HepG2 (cell line): ENCODE measurements at regions not wholly inside any gene's neighbourhood (a gene's known extent, or its start where the extent isn't known, plus 50 kb on each side); places are given as distances from the start of the nearest gene placed in this dataset.

Experiments used
- ATAC-seq: fragments of 200-7000 bp; cut with Tn5 transposase; 3 replicates; pipeline ENCODE4 v1.9.1; 2020; ENCODE audit warnings: mild to moderate bottlenecking, moderate library complexity
- BruUV-seq: library from RNA; stranded (reverse); fragments of 400-500 nt; replicated peaks from 2 replicates; lab custom pipeline; 2021; lab: Mats Ljungman, UMichigan
- CTCF ChIA-PET: fragments of 300-600 bp; formaldehyde crosslinking; extraction: SDS; loops from one replicate; lab custom pipeline; 2021; ENCODE audit warnings: low total read pairs, inconsistent platforms, low intra/inter-chr PET ratio; lab: Yijun Ruan, JAX
- POLR2A ChIA-PET: fragments of 350-600 bp; sonication (Branson Sonifier 250); formaldehyde crosslinking; loops from one replicate; lab custom pipeline; 2020; ENCODE audit warnings: antibody characterized with exemption, inconsistent platforms; lab: Yijun Ruan, JAX
- DNase-seq: peaks from one replicate; pipeline ENCODE4 v3.0.0-alpha.2; 2015; ENCODE audit warnings: low spot score
- FAIRE-seq: peaks from 3 replicates; lab custom pipeline; 2011; peaks lifted over from hg19 to GRCh38; lab: Jason Lieb, UNC
- H2AFZ ChIP-seq: one replicate; pipeline ENCODE4 v1.6.1; 2011; ENCODE audit warnings: low read length, inconsistent platforms
- H3K27ac ChIP-seq: fragments of 300-600 bp; 3 replicates; pipeline ENCODE4 v1.8.0; 2011; ENCODE audit warnings: mixed run types, mild to moderate bottlenecking, mixed read lengths, low read length, inconsistent platforms; ENCODE audit not compliant: insufficient read depth; ENCODE audit errors: extremely low read length
- H3K27me3 ChIP-seq, 2 experiments: fragments of 200-600 bp in 1 of 2; 2 replicates in 1 of 2; 3 replicates in 1 of 2; pipeline versions ENCODE4 v1.6.0 to v1.8.0; 2011; ENCODE audit warnings: low read length in 2 of 2, mild to moderate bottlenecking in 2 of 2, moderate library complexity in 2 of 2, inconsistent platforms in 1 of 2; ENCODE audit not compliant: insufficient read depth in 2 of 2, control insufficient read depth in 1 of 2
- H3K36me3 ChIP-seq, 2 experiments: fragments of 200-600 bp in 1 of 2; replicated peaks in 1 of 2; 2 replicates in 1 of 2; 3 replicates in 1 of 2; pipeline versions ENCODE4 v1.5.1 to v1.8.0; 2011; ENCODE audit warnings: low read length in 2 of 2, inconsistent platforms in 1 of 2; ENCODE audit not compliant: insufficient read depth in 2 of 2, control insufficient read depth in 1 of 2
- H3K4me1 ChIP-seq: 2 replicates; pipeline ENCODE4 v1.5.1; 2012; ENCODE audit warnings: low read length, inconsistent platforms; ENCODE audit not compliant: insufficient read depth
- H3K4me2 ChIP-seq: 2 replicates; pipeline ENCODE4 v1.6.0; 2011; ENCODE audit warnings: low read depth, low read length, inconsistent platforms
- H3K4me3 ChIP-seq, 3 experiments: fragments of 200-600 bp in 1 of 3; sonication (generic), shearing (Covaris generic) in 1 of 3; replicated peaks in 1 of 3; 2 replicates each; pipeline ENCODE4 v1.5.1; 2011 to 2016; ENCODE audit warnings: low read length in 3 of 3, inconsistent platforms in 2 of 3, low read depth in 2 of 3, mild to moderate bottlenecking in 2 of 3, control low read depth in 1 of 3, mixed read lengths in 1 of 3; ENCODE audit not compliant: insufficient read depth in 1 of 3
- H3K79me2 ChIP-seq: one replicate; pipeline ENCODE4 v1.6.1; 2011; ENCODE audit warnings: low read length, inconsistent platforms; ENCODE audit not compliant: insufficient read depth
- H3K9ac ChIP-seq: 2 replicates; pipeline ENCODE4 v1.6.0; 2011; ENCODE audit warnings: mild to moderate bottlenecking, low read depth, low read length, inconsistent platforms; ENCODE audit not compliant: insufficient read depth
- H3K9me3 ChIP-seq: 2 replicates; pipeline ENCODE4 v1.5.1; 2012; ENCODE audit warnings: mild to moderate bottlenecking, low read length
- H4K20me1 ChIP-seq: 2 replicates; pipeline ENCODE4 v1.6.0; 2011; ENCODE audit warnings: inconsistent platforms, mild to moderate bottlenecking, low read length, moderate library complexity; ENCODE audit not compliant: insufficient read depth
- MED8 ChIP-seq: sonication (generic); formaldehyde crosslinking; IDR thresholded peaks from 2 replicates; pipeline ENCODE4 v1.8.1; 2023; ENCODE audit warnings: mild to moderate bottlenecking, missing genetic modification reagents; ENCODE audit not compliant: insufficient replicate concordance
- MIXL1 ChIP-seq: IDR thresholded peaks from 2 replicates; pipeline ENCODE4 v1.6.1; 2016
- MTF1 ChIP-seq: sonication (generic); formaldehyde crosslinking; IDR thresholded peaks from 2 replicates; pipeline ENCODE4 v1.5.0; 2020; ENCODE audit warnings: missing genetic modification reagents
- NRL ChIP-seq: sonication (generic); formaldehyde crosslinking; IDR thresholded peaks from 2 replicates; pipeline ENCODE4 v1.5.0; 2020; ENCODE audit warnings: missing genetic modification reagents, mild to moderate bottlenecking, moderate library complexity, borderline replicate concordance
- PHB2 ChIP-seq: fragments of 450-650 bp; IDR thresholded peaks from 2 replicates; pipeline ENCODE4 v1.6.1; 2018; ENCODE audit not compliant: partially characterized antibody
- SP4 ChIP-seq: sonication (generic); formaldehyde crosslinking; IDR thresholded peaks from 2 replicates; pipeline ENCODE4 v1.8.1; 2023; ENCODE audit warnings: mild to moderate bottlenecking, missing genetic modification reagents
- ZNF101 ChIP-seq: sonication (generic); formaldehyde crosslinking; IDR thresholded peaks from 2 replicates; pipeline ENCODE4 v1.4.0; 2020; ENCODE audit warnings: mild to moderate bottlenecking, low read depth, missing genetic modification reagents, borderline replicate concordance
- ZNF12 ChIP-seq: sonication (generic); formaldehyde crosslinking; IDR thresholded peaks from 2 replicates; pipeline ENCODE4 v1.5.0; 2020; ENCODE audit warnings: missing genetic modification reagents
- ZNF598 ChIP-seq: sonication (generic); formaldehyde crosslinking; IDR thresholded peaks from 2 replicates; pipeline ENCODE4 v1.5.1; 2020; ENCODE audit warnings: mild to moderate bottlenecking, missing genetic modification reagents, borderline replicate concordance
- WGBS: methylation state at CpG from one replicate; pipeline ENCODE4 v1.1.6; 2017; ENCODE audit warnings: low lambda C conversion rate; 5-methylcytosine and 5-hydroxymethylcytosine counted together
- in situ Hi-C: cut with HindIII; loops from 2 replicates; pipeline ENCODE4 v1.10.0; 2017; ENCODE audit warnings: low pct_unique_long_range_greater_than_20kb; ENCODE audit not compliant: extremely low pct_ligation_motif_present
- intact Hi-C: fragments of 100-400 bp; cut with micrococcal nuclease; formaldehyde crosslinking; loops from one replicate; pipeline ENCODE4 v1.10.0; 2022; ENCODE audit not compliant: unreplicated experiment
- TF ChIP-seq, protein P1 (sequence below): sonication (generic); formaldehyde crosslinking; IDR thresholded peaks from 2 replicates; pipeline ENCODE4 v1.4.0; 2020; ENCODE audit warnings: missing genetic modification reagents, borderline replicate concordance

DNA sequence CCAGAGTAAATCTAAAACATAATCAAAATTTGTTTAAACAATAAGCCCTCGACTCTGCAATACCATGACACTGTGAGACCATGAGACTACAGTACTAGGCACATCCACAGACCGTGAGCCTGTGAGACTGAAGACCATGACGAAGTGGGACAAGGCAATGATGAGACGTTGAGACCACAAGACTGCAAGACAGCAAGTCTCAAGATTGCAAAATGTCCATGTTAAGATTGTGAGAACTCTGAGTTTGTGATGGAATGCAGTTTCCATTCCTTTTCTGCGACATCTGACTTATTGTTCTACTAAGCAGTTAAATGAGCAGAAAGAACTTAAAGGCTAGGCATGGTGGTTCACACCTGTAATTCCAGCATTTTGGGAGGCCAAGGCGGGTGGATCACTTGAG, 102.1 kb upstream of the PHACTR1 start (continued):
- TF ChIP-seq, protein P1, sequence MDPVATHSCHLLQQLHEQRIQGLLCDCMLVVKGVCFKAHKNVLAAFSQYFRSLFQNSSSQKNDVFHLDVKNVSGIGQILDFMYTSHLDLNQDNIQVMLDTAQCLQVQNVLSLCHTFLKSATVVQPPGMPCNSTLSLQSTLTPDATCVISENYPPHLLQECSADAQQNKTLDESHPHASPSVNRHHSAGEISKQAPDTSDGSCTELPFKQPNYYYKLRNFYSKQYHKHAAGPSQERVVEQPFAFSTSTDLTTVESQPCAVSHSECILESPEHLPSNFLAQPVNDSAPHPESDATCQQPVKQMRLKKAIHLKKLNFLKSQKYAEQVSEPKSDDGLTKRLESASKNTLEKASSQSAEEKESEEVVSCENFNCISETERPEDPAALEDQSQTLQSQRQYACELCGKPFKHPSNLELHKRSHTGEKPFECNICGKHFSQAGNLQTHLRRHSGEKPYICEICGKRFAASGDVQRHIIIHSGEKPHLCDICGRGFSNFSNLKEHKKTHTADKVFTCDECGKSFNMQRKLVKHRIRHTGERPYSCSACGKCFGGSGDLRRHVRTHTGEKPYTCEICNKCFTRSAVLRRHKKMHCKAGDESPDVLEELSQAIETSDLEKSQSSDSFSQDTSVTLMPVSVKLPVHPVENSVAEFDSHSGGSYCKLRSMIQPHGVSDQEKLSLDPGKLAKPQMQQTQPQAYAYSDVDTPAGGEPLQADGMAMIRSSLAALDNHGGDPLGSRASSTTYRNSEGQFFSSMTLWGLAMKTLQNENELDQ = no peak
- no peak for TF ChIP-seq ZNF598 (CRISPR knock-in tag)
- TF ChIP-seq ZNF101 (CRISPR knock-in tag) = no peak

DNA sequence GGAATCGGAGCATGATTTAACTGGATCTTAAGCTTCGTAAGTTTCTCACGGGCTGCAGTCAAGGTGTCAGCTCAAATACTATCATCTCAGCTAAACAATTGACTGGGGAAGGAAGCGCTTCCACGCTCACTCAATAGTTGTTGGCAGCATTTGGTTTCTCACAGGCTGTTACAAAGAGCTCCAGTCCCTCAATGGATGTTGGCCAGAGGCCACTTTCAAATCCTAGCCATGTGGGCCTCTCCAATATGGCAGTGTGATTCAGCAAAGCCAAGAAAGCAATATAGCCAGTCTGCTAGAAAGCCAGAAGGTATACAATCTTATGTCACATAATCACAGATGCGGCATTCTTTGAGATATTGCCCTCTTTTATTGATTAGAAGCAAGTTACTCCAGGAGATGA, 98.3 kb upstream of the PHACTR1 start:
- CTCF ChIA-PET = no interaction called here
- Histone ChIP-seq H3K9me3 (no peaks in the 10 kb centered on the region), H3K4me1 (no peaks in the 10 kb centered on the region), H3K79me2 (no peaks in the 10 kb centered on the region), H2AFZ (no peak overlapping the region), H3K4me2 (no peak overlapping the region), H3K9ac (no peak overlapping the region), H3K36me3 (no peaks in the 10 kb centered on the region), H3K27ac (no peak overlapping the region), H3K27me3 (peaks cover 0 to 6% of the 10 kb centered on the region in 2 experiments; a peak in 1 of 5 replicates), H3K4me3 (no peak overlapping the region), H4K20me1 (no peaks in the 10 kb centered on the region)
- TF ChIP-seq SP4 (CRISPR knock-in tag) (no peak), MIXL1 (no peak), ZNF12 (no peak), NRL (CRISPR knock-in tag) (no peak), MED8 (CRISPR knock-in tag) (no peak), PHB2 (no peak), MTF1 (CRISPR knock-in tag) (no peak)
- DNase-seq (no peak), ATAC-seq (no peak), FAIRE-seq (no peak)
- intact Hi-C loops (no loop called here), in situ Hi-C loops (loop anchor here (25.0 kb wide), 1 partner anchor 956 kb away; no protein-coding TSS in a partner anchor)
- 36% methylated on average over 6 of the region's 6 CpGs for WGBS
- POLR2A ChIA-PET = no interaction called here
- BruUV-seq = no TSS peak
